Hepatocyte (in vitro differentiated cells): ENCODE measurements at regions not wholly inside any gene's neighbourhood (a gene's known extent, or its start where the extent isn't known, plus 50 kb on each side); places are given as distances from the start of the nearest gene placed in this dataset.

Source experiments
- CTCF ChIP-seq: fragments of 200-600 bp; sonication (generic); IDR thresholded peaks from 2 replicates; pipeline ENCODE4 v1.5.1; 2016; ENCODE audit warnings: antibody characterized with exemption, mild to moderate bottlenecking; ENCODE audit not compliant: poor library complexity
- EZH2 ChIP-seq: fragments of 200-600 bp; sonication (generic); IDR thresholded peaks from 2 replicates; pipeline ENCODE4 v1.6.1; 2016; ENCODE audit warnings: antibody characterized with exemption, mild to moderate bottlenecking, borderline replicate concordance
- EZH2phosphoT487 ChIP-seq: fragments of 200-600 bp; sonication (generic); IDR thresholded peaks from one replicate; pipeline ENCODE4 v1.6.1; 2018; ENCODE audit warnings: antibody characterized with exemption, mild to moderate bottlenecking, low read depth, moderate library complexity; ENCODE audit not compliant: unreplicated experiment, severe bottlenecking

- no peak for TF ChIP-seq CTCF
- TF ChIP-seq EZH2 = no peak
- no peak for TF ChIP-seq EZH2phosphoT487
Observed at GRCh38 chr9:23542438-23542837, 283.6 kb downstream of the ELAVL2 start.
